ENCODE measurements at regions not wholly inside any gene's neighbourhood (a gene's known extent, or its start where the extent isn't known, plus 50 kb on each side); places are given as distances from the start of the nearest gene placed in this dataset.
"Not testable (repeated sequence)": the region's sequence is repeated elsewhere in the genome, so short reads cannot be mapped to it uniquely, and the experiment has no call there.

DNA sequence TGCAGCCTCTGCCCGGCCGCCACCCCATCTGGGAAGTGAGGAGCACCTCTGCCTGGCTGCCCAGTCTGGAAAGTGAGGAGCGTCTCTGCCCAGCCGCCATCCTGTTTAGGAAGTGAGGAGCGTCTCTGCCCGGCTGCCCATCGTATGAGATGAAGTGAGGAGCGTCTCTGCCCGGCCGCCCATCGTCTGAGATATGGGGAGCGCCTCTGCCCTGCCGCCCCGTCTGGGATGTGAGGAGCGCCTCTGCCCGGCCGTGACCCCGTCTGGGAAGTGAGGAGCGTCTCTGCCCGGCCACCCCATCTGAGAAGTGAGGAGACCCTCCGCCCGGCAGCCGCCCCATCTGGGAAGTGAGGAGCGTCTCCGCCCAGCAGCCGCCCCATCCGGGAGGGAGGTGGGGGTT, 1069.5 kb upstream of the EPHA6 start:
- Mint-ChIP-seq H3K36me3 (ENCODE audit: low read depth) (peaks cover 27% of the 10 kb centered on the region), H3K9me3 (peaks cover 36% of the 10 kb centered on the region)
- not testable (repeated sequence) for H3K27ac Mint-ChIP-seq; H3F3A ChIP-seq (replicated peaks; ENCODE audit: low read depth); H3K4me3 ChIP-seq; H3K27ac ChIP-seq (ENCODE audit: low read depth); H3K9me2 ChIP-seq (ENCODE audit: insufficient read depth); H3K36me3 ChIP-seq (ENCODE audit: insufficient read depth); H3K27me3 ChIP-seq (ENCODE audit: insufficient read depth); DNase-seq (ENCODE audit: low spot score); ATAC-seq; H3K4me1 Mint-ChIP-seq; H3K4me1 ChIP-seq (ENCODE audit: insufficient read depth); H3K79me2 ChIP-seq (replicated peaks; ENCODE audit: insufficient read depth); H2AFZ ChIP-seq; H4K20me1 ChIP-seq (replicated peaks; ENCODE audit: insufficient read depth); H3K27me3 Mint-ChIP-seq (ENCODE audit: insufficient read depth, low read depth, poor library complexity); H3K4me2 ChIP-seq; H3K4me3 Mint-ChIP-seq

DNA sequence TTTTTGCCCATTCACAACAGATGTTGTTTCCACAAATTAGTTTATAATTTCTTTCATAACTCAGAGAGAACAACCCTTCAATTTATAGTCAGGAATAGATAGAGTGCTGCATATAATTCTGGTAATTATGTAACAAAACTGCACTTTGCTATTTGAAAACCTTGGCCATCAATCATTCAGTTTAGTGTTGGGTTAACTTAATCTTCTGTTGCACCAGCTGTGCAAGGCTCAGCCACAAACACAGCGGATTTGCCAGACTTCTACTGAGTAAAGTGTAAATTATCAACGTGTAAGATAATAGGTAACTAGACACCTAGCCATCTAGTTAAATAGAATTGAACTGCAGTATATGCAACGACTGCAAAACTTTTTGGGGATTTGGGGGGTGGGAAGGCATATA, 1064.3 kb upstream of the EPHA6 start:
- no peaks in the 10 kb centered on the region for H3K36me3 ChIP-seq (ENCODE audit: insufficient read depth)
- H3K4me2 ChIP-seq, result no peak overlapping the region
- H3K4me1 ChIP-seq (ENCODE audit: insufficient read depth), result no peaks in the 10 kb centered on the region
- no peaks in the 10 kb centered on the region for H4K20me1 ChIP-seq (replicated peaks; ENCODE audit: insufficient read depth)
- no peak for DNase-seq (ENCODE audit: low spot score)
- H3K36me3 Mint-ChIP-seq (ENCODE audit: low read depth), result 0 out of 3 replicates have a peak, but pooled peaks cover 3% of the 10 kb centered on the region
- no peak for ATAC-seq
- no peak overlapping the region for H2AFZ ChIP-seq
- H3F3A ChIP-seq (replicated peaks; ENCODE audit: low read depth), result no peaks in the 10 kb centered on the region
- no peak overlapping the region for H3K27ac Mint-ChIP-seq
- TF ChIP-seq EZH2phosphoT487 (IDR thresholded peaks at IDR 0.05; ENCODE audit: unreplicated experiment), result no peak
- no peak for TF ChIP-seq EZH2 (IDR thresholded peaks at IDR 0.05; ENCODE audit: low read depth, unreplicated experiment)
- TF ChIP-seq STAT1 (IDR thresholded peaks at IDR 0.05; ENCODE audit: unreplicated experiment), result no peak
- TF ChIP-seq JUNB (IDR thresholded peaks at IDR 0.05; ENCODE audit: unreplicated experiment), result no peak
- TF ChIP-seq, protein P1, sequence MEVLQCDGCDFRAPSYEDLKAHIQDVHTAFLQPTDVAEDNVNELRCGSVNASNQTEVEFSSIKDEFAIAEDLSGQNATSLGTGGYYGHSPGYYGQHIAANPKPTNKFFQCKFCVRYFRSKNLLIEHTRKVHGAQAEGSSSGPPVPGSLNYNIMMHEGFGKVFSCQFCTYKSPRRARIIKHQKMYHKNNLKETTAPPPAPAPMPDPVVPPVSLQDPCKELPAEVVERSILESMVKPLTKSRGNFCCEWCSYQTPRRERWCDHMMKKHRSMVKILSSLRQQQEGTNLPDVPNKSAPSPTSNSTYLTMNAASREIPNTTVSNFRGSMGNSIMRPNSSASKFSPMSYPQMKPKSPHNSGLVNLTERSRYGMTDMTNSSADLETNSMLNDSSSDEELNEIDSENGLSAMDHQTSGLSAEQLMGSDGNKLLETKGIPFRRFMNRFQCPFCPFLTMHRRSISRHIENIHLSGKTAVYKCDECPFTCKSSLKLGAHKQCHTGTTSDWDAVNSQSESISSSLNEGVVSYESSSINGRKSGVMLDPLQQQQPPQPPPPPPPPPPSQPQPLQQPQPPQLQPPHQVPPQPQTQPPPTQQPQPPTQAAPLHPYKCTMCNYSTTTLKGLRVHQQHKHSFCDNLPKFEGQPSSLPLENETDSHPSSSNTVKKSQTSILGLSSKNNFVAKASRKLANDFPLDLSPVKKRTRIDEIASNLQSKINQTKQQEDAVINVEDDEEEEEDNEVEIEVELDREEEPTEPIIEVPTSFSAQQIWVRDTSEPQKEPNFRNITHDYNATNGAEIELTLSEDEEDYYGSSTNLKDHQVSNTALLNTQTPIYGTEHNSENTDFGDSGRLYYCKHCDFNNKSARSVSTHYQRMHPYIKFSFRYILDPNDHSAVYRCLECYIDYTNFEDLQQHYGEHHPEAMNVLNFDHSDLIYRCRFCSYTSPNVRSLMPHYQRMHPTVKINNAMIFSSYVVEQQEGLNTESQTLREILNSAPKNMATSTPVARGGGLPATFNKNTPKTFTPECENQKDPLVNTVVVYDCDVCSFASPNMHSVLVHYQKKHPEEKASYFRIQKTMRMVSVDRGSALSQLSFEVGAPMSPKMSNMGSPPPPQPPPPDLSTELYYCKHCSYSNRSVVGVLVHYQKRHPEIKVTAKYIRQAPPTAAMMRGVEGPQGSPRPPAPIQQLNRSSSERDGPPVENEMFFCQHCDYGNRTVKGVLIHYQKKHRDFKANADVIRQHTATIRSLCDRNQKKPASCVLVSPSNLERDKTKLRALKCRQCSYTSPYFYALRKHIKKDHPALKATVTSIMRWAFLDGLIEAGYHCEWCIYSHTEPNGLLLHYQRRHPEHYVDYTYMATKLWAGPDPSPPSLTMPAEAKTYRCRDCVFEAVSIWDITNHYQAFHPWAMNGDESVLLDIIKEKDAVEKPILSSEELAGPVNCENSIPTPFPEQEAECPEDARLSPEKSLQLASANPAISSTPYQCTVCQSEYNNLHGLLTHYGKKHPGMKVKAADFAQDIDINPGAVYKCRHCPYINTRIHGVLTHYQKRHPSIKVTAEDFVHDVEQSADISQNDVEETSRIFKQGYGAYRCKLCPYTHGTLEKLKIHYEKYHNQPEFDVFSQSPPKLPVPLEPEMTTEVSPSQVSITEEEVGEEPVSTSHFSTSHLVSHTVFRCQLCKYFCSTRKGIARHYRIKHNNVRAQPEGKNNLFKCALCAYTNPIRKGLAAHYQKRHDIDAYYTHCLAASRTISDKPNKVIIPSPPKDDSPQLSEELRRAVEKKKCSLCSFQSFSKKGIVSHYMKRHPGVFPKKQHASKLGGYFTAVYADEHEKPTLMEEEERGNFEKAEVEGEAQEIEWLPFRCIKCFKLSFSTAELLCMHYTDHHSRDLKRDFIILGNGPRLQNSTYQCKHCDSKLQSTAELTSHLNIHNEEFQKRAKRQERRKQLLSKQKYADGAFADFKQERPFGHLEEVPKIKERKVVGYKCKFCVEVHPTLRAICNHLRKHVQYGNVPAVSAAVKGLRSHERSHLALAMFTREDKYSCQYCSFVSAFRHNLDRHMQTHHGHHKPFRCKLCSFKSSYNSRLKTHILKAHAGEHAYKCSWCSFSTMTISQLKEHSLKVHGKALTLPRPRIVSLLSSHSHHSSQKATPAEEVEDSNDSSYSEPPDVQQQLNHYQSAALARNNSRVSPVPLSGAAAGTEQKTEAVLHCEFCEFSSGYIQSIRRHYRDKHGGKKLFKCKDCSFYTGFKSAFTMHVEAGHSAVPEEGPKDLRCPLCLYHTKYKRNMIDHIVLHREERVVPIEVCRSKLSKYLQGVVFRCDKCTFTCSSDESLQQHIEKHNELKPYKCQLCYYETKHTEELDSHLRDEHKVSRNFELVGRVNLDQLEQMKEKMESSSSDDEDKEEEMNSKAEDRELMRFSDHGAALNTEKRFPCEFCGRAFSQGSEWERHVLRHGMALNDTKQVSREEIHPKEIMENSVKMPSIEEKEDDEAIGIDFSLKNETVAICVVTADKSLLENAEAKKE (CRISPR knock-in tag; IDR thresholded peaks at IDR 0.05), result no peak
- TF ChIP-seq, protein P2, sequence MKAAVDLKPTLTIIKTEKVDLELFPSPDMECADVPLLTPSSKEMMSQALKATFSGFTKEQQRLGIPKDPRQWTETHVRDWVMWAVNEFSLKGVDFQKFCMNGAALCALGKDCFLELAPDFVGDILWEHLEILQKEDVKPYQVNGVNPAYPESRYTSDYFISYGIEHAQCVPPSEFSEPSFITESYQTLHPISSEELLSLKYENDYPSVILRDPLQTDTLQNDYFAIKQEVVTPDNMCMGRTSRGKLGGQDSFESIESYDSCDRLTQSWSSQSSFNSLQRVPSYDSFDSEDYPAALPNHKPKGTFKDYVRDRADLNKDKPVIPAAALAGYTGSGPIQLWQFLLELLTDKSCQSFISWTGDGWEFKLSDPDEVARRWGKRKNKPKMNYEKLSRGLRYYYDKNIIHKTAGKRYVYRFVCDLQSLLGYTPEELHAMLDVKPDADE (IDR thresholded peaks at IDR 0.05), result no peak
- TF ChIP-seq, protein P3, sequence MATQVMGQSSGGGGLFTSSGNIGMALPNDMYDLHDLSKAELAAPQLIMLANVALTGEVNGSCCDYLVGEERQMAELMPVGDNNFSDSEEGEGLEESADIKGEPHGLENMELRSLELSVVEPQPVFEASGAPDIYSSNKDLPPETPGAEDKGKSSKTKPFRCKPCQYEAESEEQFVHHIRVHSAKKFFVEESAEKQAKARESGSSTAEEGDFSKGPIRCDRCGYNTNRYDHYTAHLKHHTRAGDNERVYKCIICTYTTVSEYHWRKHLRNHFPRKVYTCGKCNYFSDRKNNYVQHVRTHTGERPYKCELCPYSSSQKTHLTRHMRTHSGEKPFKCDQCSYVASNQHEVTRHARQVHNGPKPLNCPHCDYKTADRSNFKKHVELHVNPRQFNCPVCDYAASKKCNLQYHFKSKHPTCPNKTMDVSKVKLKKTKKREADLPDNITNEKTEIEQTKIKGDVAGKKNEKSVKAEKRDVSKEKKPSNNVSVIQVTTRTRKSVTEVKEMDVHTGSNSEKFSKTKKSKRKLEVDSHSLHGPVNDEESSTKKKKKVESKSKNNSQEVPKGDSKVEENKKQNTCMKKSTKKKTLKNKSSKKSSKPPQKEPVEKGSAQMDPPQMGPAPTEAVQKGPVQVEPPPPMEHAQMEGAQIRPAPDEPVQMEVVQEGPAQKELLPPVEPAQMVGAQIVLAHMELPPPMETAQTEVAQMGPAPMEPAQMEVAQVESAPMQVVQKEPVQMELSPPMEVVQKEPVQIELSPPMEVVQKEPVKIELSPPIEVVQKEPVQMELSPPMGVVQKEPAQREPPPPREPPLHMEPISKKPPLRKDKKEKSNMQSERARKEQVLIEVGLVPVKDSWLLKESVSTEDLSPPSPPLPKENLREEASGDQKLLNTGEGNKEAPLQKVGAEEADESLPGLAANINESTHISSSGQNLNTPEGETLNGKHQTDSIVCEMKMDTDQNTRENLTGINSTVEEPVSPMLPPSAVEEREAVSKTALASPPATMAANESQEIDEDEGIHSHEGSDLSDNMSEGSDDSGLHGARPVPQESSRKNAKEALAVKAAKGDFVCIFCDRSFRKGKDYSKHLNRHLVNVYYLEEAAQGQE (IDR thresholded peaks at IDR 0.05; ENCODE audit: unreplicated experiment), result no peak
- no peak for TF ChIP-seq ZNF114 (CRISPR knock-in tag; IDR thresholded peaks at IDR 0.05)
- TF ChIP-seq CREB1 (CRISPR knock-in tag; IDR thresholded peaks at IDR 0.05; ENCODE audit: low read depth), result no peak
- TF ChIP-seq, protein P4, sequence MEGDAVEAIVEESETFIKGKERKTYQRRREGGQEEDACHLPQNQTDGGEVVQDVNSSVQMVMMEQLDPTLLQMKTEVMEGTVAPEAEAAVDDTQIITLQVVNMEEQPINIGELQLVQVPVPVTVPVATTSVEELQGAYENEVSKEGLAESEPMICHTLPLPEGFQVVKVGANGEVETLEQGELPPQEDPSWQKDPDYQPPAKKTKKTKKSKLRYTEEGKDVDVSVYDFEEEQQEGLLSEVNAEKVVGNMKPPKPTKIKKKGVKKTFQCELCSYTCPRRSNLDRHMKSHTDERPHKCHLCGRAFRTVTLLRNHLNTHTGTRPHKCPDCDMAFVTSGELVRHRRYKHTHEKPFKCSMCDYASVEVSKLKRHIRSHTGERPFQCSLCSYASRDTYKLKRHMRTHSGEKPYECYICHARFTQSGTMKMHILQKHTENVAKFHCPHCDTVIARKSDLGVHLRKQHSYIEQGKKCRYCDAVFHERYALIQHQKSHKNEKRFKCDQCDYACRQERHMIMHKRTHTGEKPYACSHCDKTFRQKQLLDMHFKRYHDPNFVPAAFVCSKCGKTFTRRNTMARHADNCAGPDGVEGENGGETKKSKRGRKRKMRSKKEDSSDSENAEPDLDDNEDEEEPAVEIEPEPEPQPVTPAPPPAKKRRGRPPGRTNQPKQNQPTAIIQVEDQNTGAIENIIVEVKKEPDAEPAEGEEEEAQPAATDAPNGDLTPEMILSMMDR (conservative IDR thresholded peaks at IDR 0.05; ENCODE audit: low read depth in 2 of 2), result no peak
- H3K27me3 Mint-ChIP-seq (ENCODE audit: insufficient read depth, low read depth, poor library complexity), result no peaks in the 10 kb centered on the region
- H3K4me3 ChIP-seq, result no peak overlapping the region
- H3K27me3 ChIP-seq (ENCODE audit: insufficient read depth), result no peaks in the 10 kb centered on the region
- H3K27ac ChIP-seq (ENCODE audit: low read depth), result no peak overlapping the region
- peaks cover 3% of the 10 kb centered on the region for H3K9me3 Mint-ChIP-seq
- no peaks in the 10 kb centered on the region for H3K4me1 Mint-ChIP-seq
- no peaks in the 10 kb centered on the region for H3K9me2 ChIP-seq (ENCODE audit: insufficient read depth)
- H3K79me2 ChIP-seq (replicated peaks; ENCODE audit: insufficient read depth), result no peaks in the 10 kb centered on the region
- no peak overlapping the region for H3K4me3 Mint-ChIP-seq

All from GM23338 (cell line).